ENCODE measurements at regions not wholly inside any gene's neighbourhood (a gene's known extent, or its start where the extent isn't known, plus 50 kb on each side); places are given as distances from the start of the nearest gene placed in this dataset.
"Not testable (repeated sequence)": the region's sequence is repeated elsewhere in the genome, so short reads cannot be mapped to it uniquely, and the experiment has no call there.

- DNase-seq: no peak
These were observed 630.3 kb upstream of the KLHL4 start for GRCh38 chrX:86887341-86887740.

DNA sequence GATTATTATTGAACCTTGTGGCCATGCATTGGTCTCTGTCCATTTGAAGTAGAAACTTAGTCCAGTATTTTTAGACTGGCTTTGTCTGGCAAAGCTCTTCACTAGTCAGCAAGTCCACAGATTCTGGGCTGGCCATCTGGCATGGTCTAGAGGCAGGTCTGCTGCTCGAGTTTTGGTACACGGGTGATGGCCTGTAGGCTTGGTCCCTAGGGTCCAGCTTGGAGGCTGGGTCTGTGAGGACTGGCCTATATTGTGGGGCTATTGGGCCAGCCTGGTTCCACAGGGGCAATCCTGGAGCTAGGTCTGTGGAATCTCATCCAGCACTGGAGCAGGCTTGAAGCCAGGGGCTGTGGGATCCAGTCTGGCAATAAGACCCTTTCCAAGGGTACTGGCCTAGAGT is 607.6 kb upstream of the KLHL4 start:
- no peak for DNase-seq

GRCh38 chrX:86910602-86911311 is 606.8 kb upstream of the KLHL4 start:
- DNase-seq: no peak

GRCh38 chrX:86914569-86914968 is 603.0 kb upstream of the KLHL4 start:
- no peak for DNase-seq

GRCh38 chrX:86917959-86918358 is 599.6 kb upstream of the KLHL4 start:
- no peak for DNase-seq

DNA sequence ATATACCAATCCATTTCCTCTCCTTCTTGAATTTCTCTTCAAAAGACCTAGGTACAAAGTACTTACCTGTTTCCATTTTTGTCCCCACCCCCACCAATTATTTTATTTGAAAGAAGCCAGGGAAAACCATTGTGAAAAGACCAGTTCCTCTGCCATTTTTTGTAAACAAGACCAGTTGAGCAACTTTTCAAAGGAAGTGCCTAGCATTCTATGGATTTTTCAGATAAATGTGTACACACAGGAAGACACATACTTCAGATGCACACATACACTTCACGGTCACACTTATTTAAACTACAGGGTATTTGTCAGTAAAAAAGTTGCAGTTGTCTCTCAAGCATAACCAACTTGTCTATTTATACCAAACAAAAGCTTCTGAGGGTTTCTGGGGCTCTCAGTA is 587.2 kb upstream of the KLHL4 start:
- DNase-seq: no peak

DNA sequence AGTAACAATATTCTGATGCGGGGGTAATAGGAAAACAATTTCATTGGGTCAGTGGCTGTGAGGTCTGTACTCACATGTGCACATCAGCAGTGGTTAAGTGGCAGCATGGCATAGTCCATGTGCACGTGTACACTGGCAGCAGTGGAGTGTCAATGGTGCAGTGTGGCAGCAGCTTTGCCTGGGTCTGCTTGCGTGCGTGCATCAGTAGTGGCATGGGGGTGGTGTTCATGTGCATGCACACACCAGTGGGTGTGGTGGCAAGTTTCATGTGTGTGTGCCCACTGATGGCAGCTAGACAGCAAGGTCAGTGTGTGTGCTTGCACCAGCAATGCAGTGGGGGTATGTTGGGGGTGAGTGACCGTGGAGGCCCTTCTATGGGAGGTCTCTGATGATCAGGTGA is 581.6 kb upstream of the KLHL4 start:
- no peak for DNase-seq

DNA sequence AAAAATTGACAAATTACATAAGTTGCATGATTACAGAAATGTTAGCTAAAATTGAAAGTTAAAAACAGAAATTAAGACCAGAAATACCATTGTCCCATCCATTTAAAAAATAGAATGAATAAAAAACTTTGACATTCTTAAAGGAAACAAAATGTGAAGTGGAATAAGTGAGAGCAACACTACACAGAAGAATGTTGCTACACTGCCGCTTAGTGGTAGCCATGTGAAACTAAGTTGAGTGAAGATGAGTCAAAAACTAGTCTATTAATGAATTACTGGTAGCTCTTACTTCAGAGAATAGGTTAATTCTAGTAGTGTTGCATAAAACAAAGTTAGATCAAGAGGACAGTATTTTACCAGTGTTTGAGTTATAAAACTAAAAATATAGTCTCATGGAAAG is 571.0 kb upstream of the KLHL4 start:
- DNase-seq: peak; percentile 14

DNA sequence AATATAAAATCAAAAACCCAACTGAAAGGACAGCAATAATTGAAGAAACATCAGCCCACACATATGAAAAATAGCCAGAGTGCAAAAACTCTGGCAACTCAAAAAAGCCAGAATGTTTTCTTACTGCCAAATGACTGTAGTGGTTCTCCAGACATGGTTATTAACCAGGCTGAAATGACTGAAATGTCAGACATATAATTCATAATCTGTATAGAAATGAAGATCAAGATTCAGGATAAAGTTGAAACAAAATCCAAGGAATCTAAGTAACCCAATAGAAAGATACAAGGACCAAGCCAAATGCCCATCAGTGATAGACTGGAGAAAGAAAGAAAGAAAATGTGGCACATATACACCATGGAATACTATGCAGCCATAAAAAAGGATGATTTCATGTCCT is 553.3 kb upstream of the KLHL4 start:
- DNase-seq: no peak

GRCh38 chrX:86981326-86981879 is 536.2 kb upstream of the KLHL4 start:
- DNase-seq: no peak

DNA sequence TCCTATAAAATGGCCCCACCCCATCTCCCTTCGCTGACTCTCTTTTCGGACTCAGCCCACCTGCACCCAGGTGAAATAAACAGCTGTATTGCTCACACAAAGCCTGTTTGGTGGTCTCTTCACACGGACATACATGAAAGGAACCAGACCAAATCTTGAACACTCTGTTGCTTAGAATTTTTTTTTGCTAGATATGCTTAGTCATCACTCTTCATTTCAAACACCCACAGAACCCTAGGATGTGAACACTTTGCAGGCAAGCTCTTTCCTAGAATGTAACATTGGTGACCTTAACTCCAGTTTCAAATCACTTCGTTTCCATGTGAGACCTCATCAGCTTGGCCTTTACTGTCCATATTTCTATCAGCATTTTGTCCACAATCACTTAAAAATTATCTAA is 530.3 kb upstream of the KLHL4 start:
- not testable (repeated sequence) for DNase-seq

GRCh38 chrX:87003031-87003430 is 514.6 kb upstream of the KLHL4 start:
- no peak for DNase-seq

DNA sequence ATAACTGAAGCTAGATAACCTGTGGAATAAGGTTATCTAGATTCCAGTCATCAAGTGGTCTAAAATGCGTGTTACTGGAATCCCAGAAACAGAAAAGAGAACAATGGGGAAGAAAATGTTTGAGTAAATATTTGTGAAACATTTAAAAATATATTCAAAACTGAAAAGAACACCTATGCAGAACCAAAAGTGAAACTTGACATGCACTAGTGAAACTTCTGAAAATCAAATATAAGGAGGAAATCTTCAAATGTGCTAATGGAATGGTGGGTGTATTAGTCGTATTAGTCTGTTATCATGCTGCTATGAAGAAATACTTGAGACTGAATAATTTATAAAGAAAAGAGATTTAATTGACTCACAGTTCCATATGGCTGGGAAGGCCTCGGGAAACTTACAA is 512.4 kb upstream of the KLHL4 start:
- DNase-seq: no peak

DNA sequence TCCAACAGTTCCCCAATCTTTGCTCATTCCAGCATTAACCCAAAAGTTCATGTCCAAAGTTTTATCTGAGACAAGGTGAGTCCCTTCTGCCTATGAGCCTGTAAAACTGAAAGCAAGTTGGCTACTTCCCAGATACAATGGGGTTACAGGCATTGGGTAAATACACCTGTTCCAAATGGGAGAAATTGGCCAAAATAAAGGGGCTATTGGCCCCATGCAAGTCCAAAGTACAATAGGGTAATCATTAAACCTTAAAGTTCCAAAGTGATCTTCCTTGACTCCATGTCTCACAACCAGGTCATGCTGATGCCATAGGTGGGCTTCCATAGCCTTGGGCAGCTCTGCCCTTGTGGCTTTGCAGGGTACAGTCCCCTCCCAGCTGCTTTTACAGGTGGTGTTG is 511.7 kb upstream of the KLHL4 start:
- DNase-seq: no peak

GRCh38 chrX:87006561-87006960 is 511.0 kb upstream of the KLHL4 start:
- DNase-seq: no peak

- DNase-seq: no peak
These were observed 500.4 kb upstream of the KLHL4 start for GRCh38 chrX:87017210-87017609.

- not testable (repeated sequence) for DNase-seq
These were observed 484.5 kb upstream of the KLHL4 start for GRCh38 chrX:87033115-87033514.

- DNase-seq: no peak
These were observed 472.2 kb upstream of the KLHL4 start for GRCh38 chrX:87045352-87045751.

GRCh38 chrX:87049567-87049966 is 468.0 kb upstream of the KLHL4 start:
- DNase-seq: no peak

DNA sequence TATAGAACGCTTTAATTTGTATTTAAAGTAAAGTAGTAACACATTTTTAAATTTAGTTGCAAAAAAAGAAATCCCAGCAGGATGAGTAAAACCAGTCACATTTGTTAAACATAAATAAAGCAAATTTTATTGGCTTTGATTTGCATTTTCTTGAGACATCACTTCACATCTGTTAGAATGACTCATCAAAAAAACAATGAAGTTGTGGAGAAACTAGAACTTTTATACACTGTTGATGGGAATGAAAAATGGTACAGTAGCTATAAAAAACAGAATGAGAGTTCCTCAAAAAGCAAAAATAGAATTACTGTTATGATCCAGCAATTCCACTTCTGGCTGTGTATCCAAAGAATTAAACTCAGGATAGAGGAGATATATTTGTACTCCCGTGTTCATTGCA is 454.0 kb upstream of the KLHL4 start:
- DNase-seq: no peak

DNA sequence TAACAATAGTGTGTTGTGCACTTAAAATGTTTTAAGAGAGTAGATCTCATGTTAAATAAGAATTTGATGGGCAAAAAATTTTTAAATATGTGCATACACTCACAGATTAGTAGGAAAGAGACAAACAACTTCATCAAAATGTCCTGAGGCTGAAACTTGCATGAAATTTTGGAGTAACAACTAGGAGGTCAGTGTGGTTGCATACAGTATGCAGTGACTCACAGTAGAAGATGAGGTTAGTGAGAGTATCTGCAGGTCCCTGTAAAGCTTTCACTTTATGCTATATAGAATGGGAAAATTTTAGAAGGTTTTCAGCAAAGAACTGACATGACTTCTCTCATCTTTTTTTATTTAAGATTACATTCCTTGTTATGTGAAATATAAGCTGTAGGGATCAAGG is 453.1 kb upstream of the KLHL4 start:
- DNase-seq: no peak

GRCh38 chrX:87067795-87068369 is 449.7 kb upstream of the KLHL4 start:
- no peak for DNase-seq

DNA sequence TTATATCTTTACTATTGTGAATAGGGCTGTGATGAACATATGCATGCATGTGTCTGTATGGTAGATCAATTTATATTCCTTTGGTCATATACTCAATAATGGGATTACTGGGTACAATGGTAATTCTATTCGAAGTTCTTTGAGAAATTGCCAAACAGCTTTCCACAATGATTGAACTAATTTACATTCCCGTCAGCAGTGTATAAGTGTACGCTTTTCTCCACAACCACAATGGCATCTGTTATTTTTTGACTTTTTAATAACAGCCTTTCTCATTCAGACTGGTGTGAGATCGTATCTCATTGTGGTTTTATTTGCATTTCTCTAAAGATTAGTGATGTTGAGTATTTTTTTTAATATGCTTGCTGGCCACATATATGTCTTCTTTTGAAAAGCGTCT is 439.4 kb upstream of the KLHL4 start:
- no peak for DNase-seq

GRCh38 chrX:87098477-87098876 is 419.1 kb upstream of the KLHL4 start:
- DNase-seq: no peak

DNA sequence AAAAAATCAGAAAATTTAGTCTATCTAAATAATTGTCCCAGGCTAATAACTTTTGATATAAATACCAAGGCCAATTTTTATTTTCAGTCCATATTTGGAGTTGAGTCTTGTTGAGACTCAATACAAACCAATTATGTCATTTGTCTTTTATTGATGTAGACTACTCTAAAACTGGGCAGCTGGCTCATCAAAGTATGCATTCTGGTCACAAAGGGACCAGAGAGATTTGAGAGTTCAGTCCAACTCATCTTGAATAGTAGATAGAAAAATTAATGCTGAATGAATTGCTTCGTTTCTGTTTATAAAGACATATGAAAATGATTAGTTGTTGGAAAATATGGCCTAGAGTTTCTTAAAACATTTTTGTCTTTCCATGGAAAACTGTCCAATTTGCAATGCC is 412.5 kb upstream of the KLHL4 start:
- no peak for DNase-seq

Data from NCI-H2081 treated with DMSO at 0.1 percent for 48 hours (cell line).